Activated CD4-positive, alpha-beta T cell treated with anti-CD3 and anti-CD28 coated beads, Interleukin-2, amount 10 ng/mL, durations not matched to agents 24 days and 14 days (primary cell): ENCODE measurements at regions not wholly inside any gene's neighbourhood (a gene's known extent, or its start where the extent isn't known, plus 50 kb on each side); places are given as distances from the start of the nearest gene placed in this dataset.

Source experiments
- DNase-seq: peaks from one replicate; pipeline ENCODE4 v3.0.0; 2022
- H3K27ac Mint-ChIP-seq: one replicate; pipeline ENCODE4 v1.8.0; 2022; ENCODE audit warnings: mild to moderate bottlenecking, mixed read lengths
- H3K27me3 Mint-ChIP-seq: one replicate; pipeline ENCODE4 v1.8.0; 2022; ENCODE audit warnings: mixed read lengths
- H3K36me3 Mint-ChIP-seq: one replicate; pipeline ENCODE4 v1.8.0; 2022; ENCODE audit warnings: low read depth, mild to moderate bottlenecking, mixed read lengths
- H3K4me1 Mint-ChIP-seq: one replicate; pipeline ENCODE4 v1.8.0; 2021; ENCODE audit warnings: mixed read lengths
- H3K4me3 Mint-ChIP-seq: one replicate; pipeline ENCODE4 v1.8.0; 2022; ENCODE audit warnings: mild to moderate bottlenecking, moderate library complexity, mixed read lengths
- H3K9me3 Mint-ChIP-seq: one replicate; pipeline ENCODE4 v1.8.0; 2021; ENCODE audit warnings: mixed read lengths
- intact Hi-C: fragments of 100-400 bp; cut with micrococcal nuclease; formaldehyde crosslinking; loops from one replicate; pipeline ENCODE4 v1.15.1; 2023

GRCh38 chr4:27819246-27819645 lies 958.6 kb downstream of the STIM2 start:
- Mint-ChIP-seq H3K4me1 (no peaks in the 10 kb centered on the region), H3K36me3 (no peaks in the 10 kb centered on the region), H3K9me3 (no peaks in the 10 kb centered on the region), H3K4me3 (no peak overlapping the region), H3K27me3 (no peaks in the 10 kb centered on the region), H3K27ac (no peak overlapping the region)
- no peak for DNase-seq
- intact Hi-C loops: no loop called here

GRCh38 chr4:27828843-27829242 lies 968.2 kb downstream of the STIM2 start:
- no peak overlapping the region for H3K4me3 Mint-ChIP-seq
- H3K27me3 Mint-ChIP-seq: no peaks in the 10 kb centered on the region
- no peaks in the 10 kb centered on the region for H3K9me3 Mint-ChIP-seq
- no peaks in the 10 kb centered on the region for H3K4me1 Mint-ChIP-seq
- no peak for DNase-seq
- no peaks in the 10 kb centered on the region for H3K36me3 Mint-ChIP-seq
- H3K27ac Mint-ChIP-seq: no peak overlapping the region
- intact Hi-C loops: no loop called here

GRCh38 chr4:27830251-27830650 lies 969.6 kb downstream of the STIM2 start:
- H3K9me3 Mint-ChIP-seq: no peaks in the 10 kb centered on the region
- intact Hi-C loops: no loop called here
- DNase-seq: no peak
- no peaks in the 10 kb centered on the region for H3K4me1 Mint-ChIP-seq
- H3K36me3 Mint-ChIP-seq: no peaks in the 10 kb centered on the region
- no peak overlapping the region for H3K27ac Mint-ChIP-seq
- no peaks in the 10 kb centered on the region for H3K27me3 Mint-ChIP-seq
- no peak overlapping the region for H3K4me3 Mint-ChIP-seq

- Mint-ChIP-seq H3K4me1 (no peaks in the 10 kb centered on the region), H3K4me3 (no peak overlapping the region), H3K27ac (no peak overlapping the region), H3K9me3 (no peaks in the 10 kb centered on the region), H3K36me3 (no peaks in the 10 kb centered on the region), H3K27me3 (no peaks in the 10 kb centered on the region)
- intact Hi-C loops: no loop called here
- DNase-seq: no peak
Measured at GRCh38 chr4:27835851-27836250, 975.2 kb downstream of the STIM2 start.

GRCh38 chr4:27836523-27836922 lies 975.9 kb downstream of the STIM2 start:
- Mint-ChIP-seq H3K4me1 (no peaks in the 10 kb centered on the region), H3K27me3 (no peaks in the 10 kb centered on the region), H3K27ac (no peak overlapping the region), H3K9me3 (no peaks in the 10 kb centered on the region), H3K4me3 (no peak overlapping the region), H3K36me3 (no peaks in the 10 kb centered on the region)
- intact Hi-C loops: no loop called here
- DNase-seq: no peak

GRCh38 chr4:27843776-27844175 lies 983.1 kb downstream of the STIM2 start:
- Mint-ChIP-seq H3K4me1 (no peaks in the 10 kb centered on the region), H3K4me3 (no peak overlapping the region), H3K36me3 (no peaks in the 10 kb centered on the region), H3K27me3 (no peaks in the 10 kb centered on the region), H3K27ac (no peak overlapping the region), H3K9me3 (no peaks in the 10 kb centered on the region)
- intact Hi-C loops: no loop called here
- DNase-seq: no peak

- DNase-seq: no peak
- Mint-ChIP-seq H3K27ac (no peak overlapping the region), H3K4me3 (no peak overlapping the region), H3K27me3 (no peaks in the 10 kb centered on the region), H3K36me3 (no peaks in the 10 kb centered on the region), H3K9me3 (no peaks in the 10 kb centered on the region), H3K4me1 (no peaks in the 10 kb centered on the region)
- intact Hi-C loops: no loop called here
Measured at GRCh38 chr4:27844376-27844775, 983.7 kb downstream of the STIM2 start.

GRCh38 chr4:27846951-27847350 lies 986.3 kb downstream of the STIM2 start:
- H3K4me3 Mint-ChIP-seq: no peak overlapping the region
- no peaks in the 10 kb centered on the region for H3K36me3 Mint-ChIP-seq
- DNase-seq: no peak
- H3K27ac Mint-ChIP-seq: no peak overlapping the region
- intact Hi-C loops: no loop called here
- H3K9me3 Mint-ChIP-seq: no peaks in the 10 kb centered on the region
- no peaks in the 10 kb centered on the region for H3K4me1 Mint-ChIP-seq
- no peaks in the 10 kb centered on the region for H3K27me3 Mint-ChIP-seq

- Mint-ChIP-seq H3K4me1 (no peaks in the 10 kb centered on the region), H3K27me3 (no peaks in the 10 kb centered on the region), H3K9me3 (no peaks in the 10 kb centered on the region), H3K4me3 (no peak overlapping the region), H3K36me3 (no peaks in the 10 kb centered on the region), H3K27ac (no peak overlapping the region)
- DNase-seq: no peak
- intact Hi-C loops: no loop called here
Measured at GRCh38 chr4:27861381-27861787, 1000.7 kb downstream of the STIM2 start.

- H3K4me1 Mint-ChIP-seq: no peaks in the 10 kb centered on the region
- no peak for DNase-seq
- no peak overlapping the region for H3K27ac Mint-ChIP-seq
- H3K36me3 Mint-ChIP-seq: no peaks in the 10 kb centered on the region
- intact Hi-C loops: no loop called here
- peaks cover 3% of the 10 kb centered on the region for H3K9me3 Mint-ChIP-seq
- H3K27me3 Mint-ChIP-seq: no peaks in the 10 kb centered on the region
- H3K4me3 Mint-ChIP-seq: no peak overlapping the region
Measured at GRCh38 chr4:27861802-27862201, 1001.2 kb downstream of the STIM2 start.

GRCh38 chr4:27873596-27873995 lies 1013.0 kb downstream of the STIM2 start:
- Mint-ChIP-seq H3K27me3 (no peaks in the 10 kb centered on the region), H3K27ac (no peak overlapping the region), H3K9me3 (no peaks in the 10 kb centered on the region), H3K4me3 (no peak overlapping the region), H3K4me1 (no peaks in the 10 kb centered on the region), H3K36me3 (no peaks in the 10 kb centered on the region)
- intact Hi-C loops: no loop called here
- no peak for DNase-seq

- Mint-ChIP-seq H3K27ac (no peak overlapping the region), H3K4me1 (no peaks in the 10 kb centered on the region), H3K36me3 (no peaks in the 10 kb centered on the region), H3K27me3 (no peaks in the 10 kb centered on the region), H3K4me3 (no peak overlapping the region), H3K9me3 (no peaks in the 10 kb centered on the region)
- no peak for DNase-seq
- intact Hi-C loops: no loop called here
Measured at GRCh38 chr4:27881705-27882104, 1021.1 kb downstream of the STIM2 start.

GRCh38 chr4:27886120-27886519 lies 1025.5 kb downstream of the STIM2 start:
- H3K27ac Mint-ChIP-seq: no peak overlapping the region
- intact Hi-C loops: no loop called here
- no peak for DNase-seq
- H3K27me3 Mint-ChIP-seq: no peaks in the 10 kb centered on the region
- no peak overlapping the region for H3K4me3 Mint-ChIP-seq
- no peaks in the 10 kb centered on the region for H3K4me1 Mint-ChIP-seq
- no peaks in the 10 kb centered on the region for H3K9me3 Mint-ChIP-seq
- no peaks in the 10 kb centered on the region for H3K36me3 Mint-ChIP-seq

GRCh38 chr4:27887646-27888045 lies 1027.0 kb downstream of the STIM2 start:
- Mint-ChIP-seq H3K9me3 (no peaks in the 10 kb centered on the region), H3K27me3 (no peaks in the 10 kb centered on the region), H3K36me3 (no peaks in the 10 kb centered on the region), H3K4me1 (no peaks in the 10 kb centered on the region), H3K27ac (no peak overlapping the region), H3K4me3 (no peak overlapping the region)
- intact Hi-C loops: no loop called here
- DNase-seq: no peak

GRCh38 chr4:27888505-27888904 lies 1027.9 kb downstream of the STIM2 start:
- no peaks in the 10 kb centered on the region for H3K4me1 Mint-ChIP-seq
- H3K4me3 Mint-ChIP-seq: no peak overlapping the region
- no peaks in the 10 kb centered on the region for H3K9me3 Mint-ChIP-seq
- intact Hi-C loops: no loop called here
- H3K36me3 Mint-ChIP-seq: no peaks in the 10 kb centered on the region
- no peak for DNase-seq
- H3K27ac Mint-ChIP-seq: no peak overlapping the region
- no peaks in the 10 kb centered on the region for H3K27me3 Mint-ChIP-seq
